Body of pancreas (tissue), 4 donors: ENCODE measurements at regions not wholly inside any gene's neighbourhood (a gene's known extent, or its start where the extent isn't known, plus 50 kb on each side); places are given as distances from the start of the nearest gene placed in this dataset.

Experiments used
- POLR2A ChIP-seq, 3 donors: fragments of 450-650 bp; IDR thresholded peaks; one replicate each; pipeline ENCODE4 v1.6.1; 2016; ENCODE audit warnings: antibody characterized with exemption in 3 of 3, mild to moderate bottlenecking in 2 of 3
- TF ChIP-seq, protein P1 (sequence below), 7 experiments: fragments of 450-650 bp in 4 of 7; fragments of 200-600 bp in 3 of 7; sonication (generic) in 3 of 7; IDR thresholded peaks; one replicate each; pipeline ENCODE4 v1.5.1; 2016 to 2019; ENCODE audit warnings: antibody characterized with exemption in 7 of 7

- TF ChIP-seq, protein P1, sequence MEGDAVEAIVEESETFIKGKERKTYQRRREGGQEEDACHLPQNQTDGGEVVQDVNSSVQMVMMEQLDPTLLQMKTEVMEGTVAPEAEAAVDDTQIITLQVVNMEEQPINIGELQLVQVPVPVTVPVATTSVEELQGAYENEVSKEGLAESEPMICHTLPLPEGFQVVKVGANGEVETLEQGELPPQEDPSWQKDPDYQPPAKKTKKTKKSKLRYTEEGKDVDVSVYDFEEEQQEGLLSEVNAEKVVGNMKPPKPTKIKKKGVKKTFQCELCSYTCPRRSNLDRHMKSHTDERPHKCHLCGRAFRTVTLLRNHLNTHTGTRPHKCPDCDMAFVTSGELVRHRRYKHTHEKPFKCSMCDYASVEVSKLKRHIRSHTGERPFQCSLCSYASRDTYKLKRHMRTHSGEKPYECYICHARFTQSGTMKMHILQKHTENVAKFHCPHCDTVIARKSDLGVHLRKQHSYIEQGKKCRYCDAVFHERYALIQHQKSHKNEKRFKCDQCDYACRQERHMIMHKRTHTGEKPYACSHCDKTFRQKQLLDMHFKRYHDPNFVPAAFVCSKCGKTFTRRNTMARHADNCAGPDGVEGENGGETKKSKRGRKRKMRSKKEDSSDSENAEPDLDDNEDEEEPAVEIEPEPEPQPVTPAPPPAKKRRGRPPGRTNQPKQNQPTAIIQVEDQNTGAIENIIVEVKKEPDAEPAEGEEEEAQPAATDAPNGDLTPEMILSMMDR (IDR thresholded peaks at IDR 0.05): no peak
- TF ChIP-seq POLR2A (IDR thresholded peaks at IDR 0.05): no peak
Measured at GRCh38 chr6:9978480-9978879, 436.4 kb downstream of the TFAP2A start.
